Cardiac septum (tissue), 1 donor: ENCODE measurements at regions not wholly inside any gene's neighbourhood (a gene's known extent, or its start where the extent isn't known, plus 50 kb on each side); places are given as distances from the start of the nearest gene placed in this dataset.

Experiments
- DNase-seq: peaks from one replicate; pipeline ENCODE4 v3.0.0-alpha.2; 2020; ENCODE audit warnings: low spot score
- intact Hi-C: fragments of 100-400 bp; cut with DNase I; formaldehyde crosslinking; loops from one replicate; pipeline ENCODE4 v1.14.0; 2022
- donor health status: DM: no; HTN: no; CAD: no.

DNA sequence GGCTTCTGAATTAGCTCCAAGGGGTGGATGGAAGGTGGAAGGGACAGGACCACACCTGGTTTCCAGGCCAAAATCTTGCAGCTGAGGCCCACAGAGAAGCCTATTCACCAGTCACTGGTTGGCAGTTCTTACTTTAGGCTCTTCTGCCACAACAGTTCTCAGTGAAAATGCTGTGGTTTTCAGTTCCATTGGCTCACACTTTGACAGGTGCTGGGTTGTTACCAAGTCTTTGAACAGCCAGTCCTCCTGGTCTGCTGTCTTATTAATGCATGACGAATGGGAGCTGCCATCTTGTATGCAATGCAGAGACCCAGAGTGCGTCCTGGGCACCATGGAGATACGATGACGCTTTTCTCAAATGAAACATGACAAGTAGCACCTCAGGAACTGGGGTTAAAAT lies 232.0 kb upstream of the ZBED5 start:
- DNase-seq: no peak
- intact Hi-C loops: no loop called here

DNA sequence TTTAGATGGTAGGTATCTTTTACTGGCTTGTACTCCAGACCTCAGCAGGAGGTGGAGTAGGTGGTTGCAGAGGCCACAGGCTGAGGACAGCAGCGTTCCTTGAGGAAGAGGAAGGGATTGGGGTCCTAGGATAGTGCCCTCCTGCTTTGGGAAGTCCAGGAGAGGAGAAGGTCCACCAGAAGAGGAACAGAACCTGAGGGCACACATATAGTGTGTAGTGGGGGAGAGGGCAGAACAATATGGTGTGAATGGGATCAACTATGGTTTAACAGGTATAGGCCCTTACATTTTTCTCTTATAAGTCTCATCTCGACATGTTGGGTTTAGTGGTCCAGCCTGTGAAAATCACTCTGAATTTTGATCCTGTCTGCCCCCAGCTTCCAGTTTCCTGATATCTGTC lies 229.1 kb upstream of the ZBED5 start:
- DNase-seq: no peak
- intact Hi-C loops: no loop called here

DNA sequence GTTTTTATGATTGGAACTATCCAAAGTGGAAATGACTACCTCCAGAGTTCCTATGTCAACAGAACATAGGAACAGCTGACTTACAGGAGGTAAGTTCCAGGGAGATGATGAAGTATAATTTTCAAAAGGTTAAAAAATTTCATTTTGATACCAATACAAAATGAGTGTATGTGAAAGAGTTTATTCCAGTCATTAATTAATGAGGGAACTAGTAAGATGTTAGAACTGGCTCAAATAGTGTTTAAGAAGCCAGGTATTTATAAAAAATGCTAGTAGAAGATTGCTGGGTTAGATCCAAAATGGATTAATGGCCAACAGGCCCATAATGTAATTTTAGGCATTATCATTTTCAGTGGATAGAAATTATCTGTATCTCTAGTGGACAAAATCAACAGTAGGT lies 227.7 kb upstream of the ZBED5 start:
- DNase-seq: no peak
- intact Hi-C loops: no loop called here

DNA sequence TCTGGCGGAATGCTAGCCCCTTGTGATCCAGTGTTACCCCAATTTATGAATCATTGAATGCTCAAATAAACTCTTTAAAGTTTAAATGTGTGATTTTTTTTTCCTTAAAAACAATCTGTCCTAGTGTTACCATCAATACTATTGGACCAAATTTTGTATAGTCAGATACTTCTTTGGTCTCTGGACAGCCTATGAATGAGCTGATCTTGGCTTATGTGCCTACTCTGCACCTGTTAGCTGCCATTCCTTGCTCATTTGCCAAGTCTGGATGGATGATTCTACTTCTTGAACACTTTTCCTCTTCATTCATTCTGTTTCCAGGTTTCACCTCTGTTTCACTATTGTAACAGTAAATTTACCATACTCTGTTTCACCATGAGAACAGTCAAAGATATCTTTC lies 226.5 kb upstream of the ZBED5 start:
- intact Hi-C loops: no loop called here
- no peak for DNase-seq

DNA sequence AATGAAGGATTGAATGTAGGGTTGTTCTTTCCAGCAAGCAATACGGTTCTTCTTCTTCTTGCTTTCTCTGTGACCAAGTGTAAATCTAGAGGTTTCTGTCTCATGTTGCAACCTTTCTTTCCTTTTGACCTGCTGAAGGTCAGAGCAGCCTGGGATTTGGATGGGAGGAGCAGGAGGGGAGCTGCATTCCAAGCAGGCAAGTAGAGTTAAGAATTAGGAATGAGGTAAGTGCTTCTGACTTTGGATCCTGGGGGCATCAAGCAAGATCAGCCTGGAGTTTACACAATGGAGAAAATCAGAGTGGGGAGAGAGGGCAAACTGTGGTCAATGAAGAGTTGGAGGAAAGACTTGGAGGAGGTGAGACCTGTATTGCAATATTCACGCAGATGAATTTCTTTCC lies 225.6 kb upstream of the ZBED5 start:
- DNase-seq: no peak
- intact Hi-C loops: no loop called here

DNA sequence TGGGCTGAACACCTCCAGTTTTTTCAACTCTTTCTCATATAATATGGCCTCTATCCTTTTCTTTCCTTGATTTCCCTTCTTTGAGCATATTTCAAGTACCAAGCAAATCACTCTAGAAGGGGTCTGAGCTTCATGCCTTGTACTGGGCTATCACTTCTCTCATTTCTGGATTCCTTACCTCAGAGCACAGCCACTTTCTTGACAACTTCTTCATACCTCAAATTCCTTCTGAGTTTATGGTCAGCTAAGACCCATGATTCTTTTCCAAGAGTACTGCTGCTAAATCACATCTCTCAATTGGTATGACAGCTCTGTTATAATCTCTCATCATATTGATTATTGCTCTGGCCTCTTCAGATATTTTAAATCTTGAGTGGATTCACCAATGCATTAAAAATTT lies 224.8 kb upstream of the ZBED5 start:
- intact Hi-C loops: no loop called here

DNA sequence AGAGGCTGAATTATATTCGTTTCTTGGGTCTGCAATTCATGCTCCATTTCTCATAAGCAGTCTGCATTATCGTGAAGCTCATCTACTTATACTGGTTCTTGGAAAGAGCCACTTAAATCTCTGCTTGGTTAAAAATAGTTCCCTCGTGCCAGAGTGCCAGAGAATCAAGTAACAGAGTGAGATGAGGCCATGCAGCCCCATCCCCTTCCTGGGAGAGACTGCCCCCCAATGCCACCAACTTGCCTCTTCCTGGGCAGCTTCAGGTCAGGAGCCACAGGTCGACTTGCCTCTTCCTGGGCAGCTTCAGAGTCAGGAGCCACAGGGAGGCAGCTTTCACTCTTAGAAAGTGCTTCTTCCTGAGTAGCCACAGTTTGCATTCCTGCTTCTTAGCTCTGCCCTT lies 223.9 kb upstream of the ZBED5 start:
- intact Hi-C loops: no loop called here
- DNase-seq: no peak

More for the DNA sequence above, 224.8 kb upstream of the ZBED5 start:
- DNase-seq: no peak

DNA sequence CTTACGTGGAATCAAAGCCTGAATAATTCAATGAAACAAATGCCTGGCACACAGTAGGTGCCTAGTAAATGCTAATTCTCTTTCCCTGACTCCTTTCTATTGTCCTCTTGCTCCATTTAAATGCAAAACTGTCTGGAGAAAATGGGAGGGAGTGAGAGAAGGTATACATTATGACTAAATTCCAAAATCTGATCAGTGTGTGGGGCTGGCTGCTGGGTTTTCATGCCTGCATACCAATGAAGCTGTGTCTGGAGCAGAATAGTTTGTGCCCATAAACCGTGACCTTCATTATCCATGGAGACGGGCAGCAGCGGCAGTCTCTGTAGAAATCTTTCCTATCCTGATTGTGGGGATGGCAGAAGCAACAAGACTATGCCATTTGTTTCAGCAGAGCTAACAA lies 223.4 kb upstream of the ZBED5 start:
- intact Hi-C loops: no loop called here
- DNase-seq: no peak

DNA sequence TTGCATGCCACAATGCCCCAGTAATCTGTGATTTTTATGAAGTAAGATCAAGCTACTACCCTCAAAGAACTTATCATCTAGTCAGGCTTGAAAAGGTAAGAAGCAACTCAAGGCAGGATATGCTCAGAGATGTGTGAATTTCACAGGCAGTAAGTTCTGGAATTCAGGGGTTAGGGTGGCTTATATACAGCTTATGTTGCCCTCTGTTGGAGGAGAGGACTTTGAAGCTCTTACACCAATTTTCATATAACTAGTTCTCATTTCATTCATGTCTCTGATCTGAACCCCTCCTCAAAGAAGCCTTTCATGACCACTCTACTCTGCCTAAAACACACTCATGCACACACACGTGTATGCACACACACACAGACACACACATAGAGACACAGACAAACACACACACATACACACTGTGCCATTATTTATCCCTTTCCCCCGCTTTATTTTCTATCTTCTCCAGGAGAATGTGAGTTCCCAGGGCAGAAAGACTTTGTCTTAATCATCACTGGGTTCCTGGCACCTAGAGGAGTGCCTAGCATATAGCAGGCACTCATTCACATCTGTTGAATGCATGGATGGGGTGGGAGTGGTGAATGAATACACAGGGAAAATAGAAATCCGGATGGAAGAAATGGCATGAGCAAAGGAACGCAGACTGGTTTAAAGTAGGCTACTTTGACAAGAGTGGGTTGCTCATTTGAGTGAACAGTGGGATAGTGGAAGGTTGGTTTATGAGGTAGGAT lies 220.7 kb upstream of the ZBED5 start:
- DNase-seq: no peak
- intact Hi-C loops: no loop called here

DNA sequence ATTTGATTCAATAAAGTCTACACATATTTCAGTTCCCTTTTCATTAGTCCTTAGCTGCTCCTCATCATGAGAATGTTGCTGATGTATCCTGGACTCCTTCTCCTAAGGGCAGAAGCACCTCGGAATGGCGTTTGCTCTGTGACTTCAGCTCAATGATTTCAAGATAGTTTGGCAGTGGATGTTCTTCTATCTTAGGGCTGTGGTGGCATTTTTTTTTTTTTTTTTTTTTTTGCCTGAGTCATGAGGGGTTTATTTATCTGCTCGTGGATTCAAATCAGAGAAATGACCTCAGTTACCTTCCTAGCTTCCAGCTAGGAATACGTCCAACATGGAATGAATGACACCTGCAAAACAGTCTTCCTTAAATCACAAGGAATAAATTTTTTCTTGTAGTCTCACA lies 220.0 kb upstream of the ZBED5 start:
- intact Hi-C loops: no loop called here
- DNase-seq: no peak

DNA sequence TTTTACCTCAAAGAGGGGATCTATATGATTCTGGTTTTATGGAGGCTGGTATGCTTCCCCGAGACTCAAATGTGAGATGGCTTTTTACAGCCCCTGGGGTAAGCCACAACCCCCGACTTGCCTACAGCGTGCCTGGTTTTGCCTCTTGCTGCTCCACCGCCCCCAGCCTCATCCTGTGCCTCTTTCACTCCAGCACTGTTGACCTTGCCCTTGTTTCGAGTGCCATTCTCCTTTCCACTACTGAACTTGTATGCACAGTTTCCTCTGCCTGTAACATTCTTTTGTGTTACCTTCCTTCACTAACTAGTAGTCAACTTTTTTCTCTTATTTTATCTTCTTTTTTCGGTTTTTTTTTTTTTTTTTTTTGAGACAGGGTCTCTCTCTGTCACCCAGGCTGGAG lies 219.0 kb upstream of the ZBED5 start:
- intact Hi-C loops: no loop called here
- DNase-seq: no peak

DNA sequence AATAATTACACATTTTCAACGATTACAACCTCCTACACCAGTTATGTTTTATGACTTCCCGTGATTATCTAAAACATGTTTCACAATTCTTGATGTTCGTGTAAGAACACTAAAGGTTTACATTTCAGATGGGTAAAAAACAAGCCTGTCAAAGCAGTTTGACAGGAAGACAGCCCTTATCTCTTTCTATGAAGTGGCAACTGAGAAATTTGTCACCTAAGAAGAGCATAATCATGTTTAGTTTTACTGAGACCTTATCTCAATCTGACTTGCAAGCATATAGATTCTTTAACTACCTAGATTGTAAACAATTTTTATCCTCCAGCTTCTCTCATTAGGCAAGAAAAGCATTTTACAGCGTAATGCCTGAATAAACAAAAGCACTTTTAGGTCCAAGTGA lies 218.4 kb upstream of the ZBED5 start:
- DNase-seq: no peak
- intact Hi-C loops: no loop called here

DNA sequence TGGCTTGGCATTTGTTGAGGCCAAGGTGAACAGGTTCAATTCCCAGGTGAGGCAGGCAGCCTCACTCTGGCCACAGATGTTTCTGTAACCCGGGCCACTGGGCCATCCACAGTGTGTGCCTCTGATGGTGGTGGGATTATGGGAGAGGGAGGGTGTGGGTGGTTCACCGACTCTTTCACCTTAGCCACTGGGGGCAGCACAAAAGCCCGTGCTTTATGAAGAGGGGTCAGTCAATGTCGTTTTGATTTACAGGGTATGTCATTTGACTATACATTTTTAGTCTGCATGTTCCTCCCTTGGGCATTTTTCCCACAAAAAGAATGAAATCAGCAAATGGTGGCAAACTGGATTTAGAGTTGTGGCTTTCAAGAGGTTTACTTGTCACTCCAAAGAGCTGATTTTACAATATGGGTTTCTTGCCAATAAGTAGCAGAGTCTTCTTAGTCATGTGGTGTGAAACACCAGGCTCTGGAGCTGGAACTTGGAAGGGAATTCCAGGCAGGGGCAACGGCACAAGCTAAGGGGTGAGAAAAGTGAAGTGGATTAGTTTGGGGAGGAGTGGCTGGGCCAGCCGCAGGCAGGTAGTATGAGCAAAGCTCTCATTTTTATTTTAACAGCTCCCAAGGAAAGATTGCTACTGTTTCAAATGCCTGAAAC lies 217.8 kb upstream of the ZBED5 start:
- intact Hi-C loops: no loop called here
- DNase-seq: no peak

DNA sequence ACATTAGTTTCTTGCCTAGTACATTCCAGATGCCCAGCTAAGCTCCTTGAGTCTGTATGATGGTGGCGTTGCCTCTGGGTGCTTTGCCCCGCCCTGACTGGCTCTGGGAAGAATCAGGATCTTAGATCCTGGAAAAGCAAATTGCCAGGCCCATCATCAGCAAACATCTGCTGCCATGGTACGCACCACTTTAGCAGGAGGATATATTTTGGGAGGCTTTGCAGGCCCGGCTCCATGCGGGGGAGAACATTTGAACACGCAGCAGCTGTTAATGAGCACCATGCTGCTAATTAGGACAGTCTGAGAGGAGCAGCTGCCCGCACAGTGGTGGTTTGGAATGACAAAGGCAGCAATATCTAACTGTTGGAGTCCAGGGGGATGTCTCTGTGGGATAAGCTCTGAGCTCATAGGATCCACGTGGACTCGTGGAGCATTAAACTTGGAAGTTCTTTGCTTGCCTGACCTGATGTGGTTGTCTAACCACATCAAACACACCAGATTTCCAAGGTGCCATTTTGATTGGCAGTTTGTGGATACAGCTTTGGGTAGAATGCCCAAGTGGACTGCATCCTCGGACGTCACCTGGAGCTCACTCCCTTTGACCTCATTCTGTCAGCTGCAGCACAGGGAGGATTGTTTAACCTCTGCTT lies 217.0 kb upstream of the ZBED5 start:
- intact Hi-C loops: no loop called here
- DNase-seq: no peak

DNA sequence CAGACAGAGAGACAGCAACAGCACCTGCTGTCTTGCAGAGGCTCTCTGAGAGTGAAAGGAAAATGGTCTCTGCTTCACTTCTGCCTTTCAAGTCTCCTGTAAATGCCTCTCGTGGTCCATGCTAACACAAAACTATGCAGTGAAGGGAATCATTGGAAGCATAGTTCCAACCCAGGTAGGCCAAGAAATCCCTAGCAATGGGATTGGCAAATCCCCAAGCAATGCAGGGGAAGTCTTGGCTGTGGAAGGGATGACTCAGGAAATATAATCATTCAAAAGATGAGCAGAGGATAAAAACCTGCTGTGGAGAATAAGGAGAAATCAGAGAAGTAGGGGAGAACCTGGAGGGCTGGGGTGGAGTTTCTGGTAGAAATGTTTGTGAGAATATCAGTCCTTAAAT lies 216.1 kb upstream of the ZBED5 start:
- no peak for DNase-seq
- intact Hi-C loops: no loop called here

DNA sequence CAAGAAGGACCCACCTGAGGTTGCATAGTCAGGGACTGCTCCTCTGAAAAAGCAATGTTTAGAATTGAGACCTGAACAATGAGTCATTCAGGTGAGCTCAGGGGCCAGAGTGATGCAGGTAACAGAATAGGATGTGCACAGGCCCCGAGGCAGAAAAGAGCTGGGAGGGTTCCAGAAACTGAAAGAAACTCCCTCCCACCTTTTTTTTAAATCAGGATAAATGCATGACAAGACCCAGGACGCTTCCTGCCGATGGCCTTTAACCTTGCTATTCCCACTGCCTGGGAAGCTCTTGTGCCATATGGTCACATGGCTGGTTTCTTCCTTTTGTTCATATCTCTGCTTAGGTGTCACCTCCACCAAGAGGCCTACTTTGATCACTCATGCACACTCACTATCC lies 214.2 kb upstream of the ZBED5 start:
- intact Hi-C loops: no loop called here
- no peak for DNase-seq

DNA sequence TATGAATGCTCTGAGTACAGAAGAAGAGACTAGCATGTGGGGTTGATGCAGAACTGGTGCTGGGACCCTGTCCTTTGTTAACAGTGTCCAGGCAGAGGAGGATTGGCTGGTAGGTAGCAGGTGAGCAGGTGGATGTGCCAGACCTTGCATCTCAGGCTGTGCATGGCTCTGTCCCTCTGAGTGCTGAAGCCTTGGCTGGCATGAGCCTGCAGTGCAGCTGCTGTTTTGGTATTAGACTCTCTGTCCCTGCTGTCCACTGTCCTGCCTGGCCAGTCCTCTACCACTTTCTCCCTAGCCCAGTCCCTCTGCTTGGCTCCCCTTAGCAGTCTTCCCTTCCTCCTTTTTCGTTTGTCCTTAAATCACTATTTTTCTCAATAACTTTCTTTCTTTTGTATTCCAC lies 213.6 kb upstream of the ZBED5 start:
- intact Hi-C loops: no loop called here
- DNase-seq: no peak

DNA sequence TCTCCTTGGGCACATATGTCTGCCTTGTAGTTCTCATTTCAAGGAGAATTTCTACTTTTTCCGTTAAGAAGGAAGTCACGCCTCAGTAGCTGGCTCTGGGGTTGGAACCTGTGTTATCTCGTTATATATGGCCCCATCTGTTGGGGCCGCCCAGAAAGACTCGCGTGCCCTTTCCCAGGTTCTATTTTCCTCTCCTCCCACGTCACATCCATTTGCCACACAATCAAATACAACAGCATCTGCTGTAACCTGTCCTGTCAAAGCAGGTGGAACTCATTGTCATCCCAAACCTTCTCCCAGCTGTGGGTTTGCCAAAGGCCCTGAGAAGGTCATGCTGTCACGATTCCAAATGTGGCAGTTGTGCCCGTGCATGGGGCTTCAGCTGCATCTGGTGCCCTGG lies 213.1 kb upstream of the ZBED5 start:
- intact Hi-C loops: no loop called here
- DNase-seq: no peak

DNA sequence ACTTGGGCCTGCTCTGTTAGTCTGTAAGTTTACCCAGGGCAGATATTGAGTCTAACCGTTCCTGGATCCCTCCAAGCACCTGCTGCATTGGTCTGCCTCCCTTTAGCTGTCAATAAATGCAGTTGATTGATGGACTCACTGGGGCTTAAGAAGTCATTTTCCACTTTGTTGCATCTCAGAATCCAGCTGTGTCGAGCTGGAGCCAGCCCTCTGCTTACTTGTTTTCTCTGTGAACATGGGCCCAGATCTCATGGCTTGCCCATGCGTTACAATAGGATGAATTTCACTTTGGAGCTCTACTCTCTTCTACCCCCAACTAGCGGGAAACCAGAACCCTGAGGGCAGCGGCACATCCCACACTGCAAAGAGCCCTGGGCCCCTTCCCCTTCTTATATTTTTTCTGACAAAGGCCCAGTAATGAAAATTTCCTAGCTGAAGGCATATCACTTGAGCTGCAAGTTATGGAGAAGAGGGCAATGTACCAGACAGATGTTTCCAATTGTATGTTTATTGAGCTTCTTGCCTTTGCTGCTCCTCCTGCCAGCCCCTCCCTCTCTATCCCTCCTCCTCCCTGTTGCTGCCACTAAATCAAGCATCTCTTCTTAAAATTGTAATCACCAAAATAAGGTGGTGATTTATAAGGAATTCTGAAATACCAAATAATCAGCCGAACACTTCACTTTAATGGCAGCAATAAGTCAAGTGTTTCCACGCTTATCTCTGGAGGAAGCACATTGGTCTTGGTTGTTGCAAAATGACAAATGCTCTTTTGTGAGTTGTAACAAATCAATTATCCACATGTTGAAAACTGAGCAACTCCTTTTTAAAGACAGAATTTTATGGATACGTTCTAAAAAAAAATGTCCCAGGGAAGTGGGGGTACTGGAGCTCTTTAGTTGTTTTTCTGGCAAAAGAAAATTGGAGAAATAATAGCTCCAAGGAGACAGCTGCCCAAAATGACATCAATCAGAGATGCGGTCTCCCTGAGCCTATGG lies 212.3 kb upstream of the ZBED5 start:
- intact Hi-C loops: no loop called here
- no peak for DNase-seq

DNA sequence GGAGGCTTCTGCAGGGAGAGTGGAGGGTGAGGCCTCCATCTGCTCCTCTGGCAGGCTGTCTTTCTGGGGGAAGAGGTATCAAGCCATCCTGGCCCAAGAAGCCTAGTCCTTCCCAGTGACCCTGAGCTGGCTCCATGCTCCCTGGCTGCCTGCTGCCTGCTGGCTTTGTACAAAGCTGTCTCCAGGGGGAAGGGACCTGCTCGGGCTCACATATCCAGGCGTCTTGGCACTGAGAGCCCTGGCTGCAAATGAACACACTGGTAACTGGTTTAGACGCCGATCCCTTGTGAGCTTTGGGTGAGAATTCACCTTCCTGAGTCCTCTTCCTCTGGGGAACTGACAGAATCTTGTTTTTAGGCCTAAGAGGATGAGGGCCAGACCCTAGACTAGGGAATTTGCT lies 210.3 kb upstream of the ZBED5 start:
- intact Hi-C loops: no loop called here
- no peak for DNase-seq
